SKM-1 (cell line): ENCODE measurements at regions not wholly inside any gene's neighbourhood (a gene's known extent, or its start where the extent isn't known, plus 50 kb on each side); places are given as distances from the start of the nearest gene placed in this dataset.
"Not testable (repeated sequence)": the region's sequence is repeated elsewhere in the genome, so short reads cannot be mapped to it uniquely, and the experiment has no call there.

Source experiments
- DNase-seq: peaks from one replicate; lab custom pipeline; 2025; ENCODE audit not compliant: unreplicated experiment; lab: John Stamatoyannopoulos, UW

DNA sequence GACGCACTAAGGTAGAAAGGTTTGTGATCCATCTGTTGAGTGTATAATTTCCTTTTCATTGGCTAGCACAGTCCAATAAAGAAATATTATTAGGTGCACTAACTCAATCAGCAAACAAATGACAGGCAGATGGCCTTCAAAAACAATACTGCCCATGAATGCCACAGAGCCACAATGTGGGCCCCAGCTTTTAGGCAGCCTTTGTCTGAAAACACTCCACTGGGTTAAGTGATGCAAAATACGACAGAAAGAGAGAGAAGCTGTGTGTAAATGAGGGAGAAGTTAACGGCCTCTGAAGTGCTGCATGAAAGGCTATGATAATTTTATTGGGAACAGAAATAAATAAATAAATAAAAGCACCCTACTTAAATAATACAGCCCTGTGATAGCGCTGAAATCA lies 274.6 kb downstream of the NKX6-1 start:
- no peak for DNase-seq

GRCh38 chr4:84221704-84222103 lies 277.4 kb downstream of the NKX6-1 start:
- no peak for DNase-seq

- DNase-seq = no peak
Measured at GRCh38 chr4:84220990-84221389, 278.1 kb downstream of the NKX6-1 start.

DNA sequence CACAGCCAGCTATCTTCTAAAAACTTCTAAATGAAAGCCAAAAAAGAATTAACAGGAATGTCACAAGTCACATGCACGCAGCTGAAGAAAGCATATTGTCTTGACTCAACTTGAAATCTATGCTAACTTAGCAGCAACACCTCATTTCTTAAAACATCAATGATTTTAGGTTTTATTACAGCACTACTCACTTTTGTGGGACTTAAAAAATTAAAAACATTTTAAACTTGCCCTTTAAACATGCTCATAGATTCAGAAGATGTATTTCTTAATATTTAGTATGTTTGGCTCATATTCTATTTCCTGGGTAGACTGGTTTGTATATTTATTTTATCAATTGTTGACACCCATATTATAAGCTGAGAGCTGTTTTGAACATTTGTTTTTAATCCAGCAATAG lies 279.4 kb downstream of the NKX6-1 start:
- no peak for DNase-seq

GRCh38 chr4:84218031-84218430 lies 281.1 kb downstream of the NKX6-1 start:
- no peak for DNase-seq

- DNase-seq = no peak
Measured at GRCh38 chr4:84215217-84215616, 283.9 kb downstream of the NKX6-1 start.

DNA sequence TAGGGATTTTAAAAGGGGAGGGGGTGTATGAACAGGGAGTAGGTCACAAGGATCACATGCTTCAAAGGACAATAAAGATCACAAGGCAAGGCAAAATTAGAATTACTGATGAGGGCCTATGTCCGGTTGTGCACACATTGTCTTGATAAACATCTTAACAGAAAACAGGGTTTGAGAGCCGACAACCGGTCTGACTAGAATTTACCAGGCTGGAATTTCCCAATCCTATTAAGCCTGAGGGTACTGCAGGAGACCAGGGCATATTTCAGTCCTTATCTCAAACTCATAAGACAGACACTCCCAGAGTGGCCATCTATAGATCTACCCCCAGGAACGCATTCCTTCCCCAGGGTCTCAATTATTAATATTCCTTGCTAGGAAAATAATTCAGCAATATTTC lies 292.9 kb downstream of the NKX6-1 start:
- DNase-seq = not testable (repeated sequence)

GRCh38 chr4:84189144-84189543 lies 309.9 kb downstream of the NKX6-1 start:
- DNase-seq = no peak

DNA sequence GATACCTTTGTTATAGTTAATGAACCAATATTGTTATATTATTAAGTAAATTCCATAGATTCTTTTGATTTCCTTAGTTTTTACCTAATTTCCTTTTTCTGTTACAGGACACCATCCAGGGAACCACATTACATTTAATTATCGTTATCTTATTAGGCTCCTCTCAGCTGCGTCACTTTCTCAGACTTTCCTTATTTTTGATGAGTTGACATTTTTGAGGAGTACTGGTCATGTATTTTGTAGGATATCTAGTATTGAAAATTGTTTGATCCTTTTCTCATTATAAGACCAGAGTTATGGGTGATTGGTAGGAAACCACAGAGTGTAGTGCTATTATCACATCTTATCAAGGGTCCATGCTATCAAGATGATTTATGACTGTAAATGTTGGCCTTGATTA lies 319.7 kb downstream of the NKX6-1 start:
- DNase-seq = no peak

- no peak for DNase-seq
Measured at GRCh38 chr4:84177831-84178542, 321.1 kb downstream of the NKX6-1 start.

- DNase-seq = no peak
Measured at GRCh38 chr4:84176016-84176415, 323.1 kb downstream of the NKX6-1 start.

DNA sequence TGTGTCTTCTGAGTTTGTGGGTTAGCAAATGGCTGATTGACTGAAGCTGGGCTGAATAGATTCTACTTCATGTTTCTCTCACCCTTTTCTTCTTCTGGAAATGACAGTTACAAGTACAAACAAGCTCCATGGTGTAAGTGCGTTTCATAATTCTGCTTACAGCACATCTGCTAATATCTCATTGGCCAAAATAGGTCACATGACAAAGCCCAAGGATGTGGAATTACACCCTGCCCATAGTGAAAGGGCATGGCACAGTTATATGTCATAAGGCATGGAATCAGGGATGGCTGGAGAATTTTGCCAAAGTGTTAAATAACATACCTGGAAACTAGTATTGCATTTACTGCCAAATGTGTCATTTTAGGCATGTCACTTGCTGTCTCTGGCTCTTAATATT lies 327.2 kb downstream of the NKX6-1 start:
- no peak for DNase-seq

- no peak for DNase-seq
Measured at GRCh38 chr4:84167564-84167963, 331.5 kb downstream of the NKX6-1 start.

- no peak for DNase-seq
Measured at GRCh38 chr4:84167093-84167492, 332.0 kb downstream of the NKX6-1 start.

DNA sequence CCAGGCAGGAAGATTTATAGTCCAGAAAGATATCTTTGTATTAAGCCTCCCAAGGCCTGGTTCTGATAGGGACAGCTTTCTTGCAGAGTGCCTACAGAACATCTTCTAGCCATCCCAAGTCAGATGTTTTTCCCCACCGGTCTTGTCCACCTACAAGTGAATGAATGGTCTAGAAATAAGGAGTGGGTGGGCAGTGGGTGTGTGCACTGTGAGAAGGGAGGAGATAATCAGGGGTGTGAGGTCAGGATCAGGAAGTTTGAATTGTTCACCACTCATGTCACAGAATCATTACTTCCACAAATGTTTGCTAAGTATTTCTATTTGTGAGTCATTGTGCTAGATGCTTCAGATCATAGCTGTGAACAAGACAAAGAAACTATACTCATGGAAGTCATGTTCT lies 332.6 kb downstream of the NKX6-1 start:
- no peak for DNase-seq

DNA sequence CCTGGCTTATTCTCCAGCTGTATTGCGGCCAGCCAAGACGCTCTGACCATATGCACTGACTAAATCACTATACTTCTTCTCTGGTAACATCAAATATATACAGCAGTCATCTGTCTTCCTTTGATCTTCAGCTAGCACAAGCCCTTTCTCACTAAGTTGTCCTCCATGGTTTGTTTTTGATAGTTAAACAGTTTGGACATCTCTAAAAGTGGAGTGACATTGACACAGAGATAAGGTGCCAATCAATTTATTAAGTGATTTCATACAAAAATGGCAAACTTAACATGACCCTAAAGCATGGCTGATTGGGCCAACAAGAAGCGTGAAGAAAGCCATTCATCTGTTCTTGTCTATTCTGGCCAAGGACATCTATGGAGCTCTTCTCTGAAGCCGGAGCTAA lies 334.9 kb downstream of the NKX6-1 start:
- DNase-seq = no peak

DNA sequence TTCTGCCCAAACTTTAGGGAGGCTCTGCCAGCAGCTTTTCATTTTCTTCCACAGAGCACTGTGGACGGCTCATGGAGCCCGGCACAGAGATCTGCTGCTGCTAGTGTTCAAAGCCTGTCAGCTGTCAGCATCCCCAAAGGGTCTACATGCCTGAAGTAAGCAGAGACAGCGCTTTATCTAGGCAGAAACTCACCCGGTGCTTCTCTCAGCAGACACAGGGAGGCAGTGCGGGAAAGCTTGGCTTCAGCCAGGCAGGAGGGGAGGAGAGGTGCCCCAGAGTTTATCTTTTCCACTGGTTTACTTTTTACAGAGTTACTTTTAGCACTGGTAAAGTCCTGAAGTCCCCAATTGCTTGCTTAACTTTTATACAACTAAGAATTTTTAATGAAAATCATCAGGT lies 339.3 kb downstream of the NKX6-1 start:
- DNase-seq = no peak

- no peak for DNase-seq
Measured at GRCh38 chr4:84158670-84159069, 340.4 kb downstream of the NKX6-1 start.

GRCh38 chr4:84151574-84151973 lies 347.5 kb downstream of the NKX6-1 start:
- DNase-seq = no peak

DNA sequence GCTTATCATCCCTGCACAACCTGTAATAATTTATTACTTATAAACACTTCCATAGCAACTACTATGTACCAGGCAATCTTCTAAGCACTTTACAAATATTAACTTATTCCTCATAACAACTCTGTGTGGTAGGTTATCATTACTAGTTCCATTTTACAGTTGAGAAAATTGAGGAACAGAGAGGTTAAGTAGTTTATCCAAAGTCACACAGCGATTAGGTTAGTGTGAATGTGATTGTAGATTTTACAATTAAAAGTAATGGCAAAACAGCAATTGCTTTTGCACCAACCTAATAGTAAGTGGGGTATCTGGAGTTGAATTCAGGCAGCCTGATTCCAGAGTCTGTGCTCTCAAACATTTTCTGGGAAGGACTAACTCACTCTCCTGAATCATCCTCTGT lies 348.9 kb downstream of the NKX6-1 start:
- DNase-seq = no peak

GRCh38 chr4:84147831-84148230 lies 351.3 kb downstream of the NKX6-1 start:
- no peak for DNase-seq

DNA sequence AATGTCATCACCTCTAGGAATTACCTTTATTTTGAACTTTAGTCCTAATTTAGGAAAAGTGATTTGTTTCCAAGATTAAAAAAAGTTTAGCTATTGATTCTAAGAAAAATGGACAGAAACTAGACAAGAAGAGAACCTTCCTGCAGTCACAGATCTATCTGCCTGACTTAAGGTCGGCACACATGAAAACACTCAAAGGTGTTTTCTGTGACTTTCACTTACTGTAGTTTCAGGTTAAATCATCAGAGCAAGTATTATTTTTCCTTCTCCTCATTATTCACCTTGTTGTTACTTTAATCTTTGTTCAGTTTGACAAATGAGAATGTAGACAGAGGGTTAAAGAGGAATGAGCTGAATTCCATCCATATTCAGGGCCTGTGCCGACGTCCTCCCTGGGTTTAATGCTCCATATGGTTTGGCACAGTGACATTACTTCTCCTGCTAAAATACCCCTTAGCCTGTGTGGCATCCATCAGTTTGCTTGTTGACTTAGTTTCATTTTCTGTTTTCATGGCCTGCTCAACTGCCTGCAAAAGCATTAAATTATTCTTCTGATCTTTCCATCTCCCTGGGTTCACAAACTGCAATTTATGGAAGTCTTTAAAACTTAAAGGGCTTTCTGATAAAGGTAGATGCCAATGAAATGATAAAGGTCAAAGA lies 352.7 kb downstream of the NKX6-1 start:
- no peak for DNase-seq

DNA sequence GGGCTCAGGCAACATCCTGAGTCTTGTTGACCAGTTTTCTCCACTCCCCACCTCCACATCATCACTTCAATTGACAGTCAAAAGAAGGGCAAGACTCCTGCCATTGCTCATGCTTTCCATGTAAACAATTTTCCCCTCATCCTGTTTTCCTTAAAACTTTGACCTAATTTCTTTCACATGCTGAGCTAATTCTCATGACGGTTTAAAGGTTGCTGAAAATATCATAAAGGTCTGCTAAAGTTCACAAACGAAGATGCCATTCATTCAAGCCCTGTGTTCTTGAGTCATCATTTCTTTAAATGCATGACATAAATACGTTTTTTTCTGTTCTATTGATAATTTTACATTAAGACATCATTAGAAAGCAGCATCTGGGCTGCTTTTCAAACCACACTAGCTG lies 353.9 kb downstream of the NKX6-1 start:
- DNase-seq = no peak
